ENCODE measurements at regions not wholly inside any gene's neighbourhood (a gene's known extent, or its start where the extent isn't known, plus 50 kb on each side); places are given as distances from the start of the nearest gene placed in this dataset.

DNA sequence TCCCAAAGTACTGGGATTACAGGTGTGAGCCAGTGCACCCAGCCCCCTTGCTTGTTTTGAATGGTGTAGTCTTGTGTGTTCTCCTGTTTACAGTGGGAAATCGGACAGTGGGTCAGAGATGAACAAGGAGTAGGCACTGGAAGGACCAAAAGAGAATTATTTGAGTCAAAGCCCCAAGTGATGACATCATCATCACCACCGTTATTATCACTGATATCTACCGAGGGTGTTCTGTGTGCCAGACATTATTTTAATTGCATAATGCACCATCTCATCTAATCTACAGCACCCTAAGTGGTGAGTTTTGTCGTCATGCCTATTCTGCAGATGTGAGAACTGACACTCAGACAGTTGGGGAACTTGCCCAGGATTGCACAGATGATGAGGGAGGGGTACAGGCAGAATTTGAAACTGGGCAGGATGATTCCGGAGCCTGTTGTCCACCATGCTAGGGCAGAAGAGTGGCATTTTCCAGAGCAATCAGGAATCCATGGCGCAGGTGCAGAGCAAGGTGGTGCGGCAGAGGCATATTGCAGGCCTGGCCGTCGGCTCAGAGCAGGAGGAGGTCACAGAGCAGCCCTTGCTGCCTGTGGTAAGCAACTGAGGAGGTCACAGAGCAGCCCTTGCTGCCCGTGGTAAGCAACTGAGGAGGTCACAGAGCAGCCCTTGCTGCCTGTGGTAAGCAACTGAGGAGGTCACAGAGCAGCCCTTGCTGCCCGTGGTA lies 137.0 kb upstream of the HDAC4 start:
- no peak for DNase-seq

DNA sequence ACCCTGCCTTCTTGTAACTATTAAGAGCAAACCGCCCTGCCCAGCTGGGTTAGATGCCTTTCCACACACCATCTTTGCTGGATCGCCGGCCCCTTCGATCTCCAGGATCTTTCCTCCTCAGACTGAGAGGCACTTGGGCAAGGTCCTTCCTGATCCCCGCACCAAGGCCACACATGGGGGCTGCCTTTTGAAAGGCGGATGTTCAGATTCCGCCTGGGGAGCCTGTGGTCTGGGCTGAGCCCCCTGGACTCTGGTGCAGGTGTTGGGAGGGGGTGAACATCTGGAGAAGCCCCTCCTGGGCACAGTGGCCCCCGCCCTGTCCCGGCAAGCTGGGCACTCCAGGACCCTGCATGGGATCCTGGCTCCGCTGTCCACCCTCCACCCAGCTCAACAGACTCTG lies 135.4 kb upstream of the HDAC4 start:
- no peak for DNase-seq

DNA sequence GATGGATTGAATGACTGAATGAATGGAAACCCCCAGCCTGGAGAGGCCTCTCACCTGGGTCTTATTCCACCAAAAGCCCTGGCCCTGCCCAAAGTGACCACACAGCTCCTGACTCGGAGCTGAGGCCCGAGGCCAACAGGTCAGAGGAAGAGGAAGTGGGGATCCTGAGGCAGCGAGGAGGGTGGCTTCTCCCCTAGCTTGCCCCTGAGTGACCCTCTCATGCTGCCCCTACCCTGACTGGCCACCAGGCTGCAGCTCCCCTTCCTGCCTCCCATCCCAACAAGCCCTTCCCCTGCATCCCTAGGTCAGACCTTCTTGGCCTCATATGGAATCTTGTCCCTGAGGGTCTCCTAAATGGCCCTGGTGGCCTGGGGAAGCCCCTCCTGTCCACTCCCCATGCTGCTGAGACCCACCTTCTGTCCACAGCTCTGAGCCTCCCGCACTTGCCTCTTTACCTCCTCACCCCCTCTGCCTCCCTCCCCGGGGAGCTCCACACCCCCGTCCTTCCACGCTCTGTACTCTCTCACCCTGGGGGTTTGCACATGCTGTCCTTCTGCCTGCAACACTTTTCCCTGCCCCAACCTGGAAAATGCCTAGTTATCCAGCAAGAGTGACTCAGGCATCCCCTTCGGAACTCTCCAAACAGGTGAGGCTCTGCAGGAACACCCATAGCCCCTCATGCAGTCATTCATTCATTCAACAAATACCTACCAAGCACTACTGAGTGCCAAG lies 134.8 kb upstream of the HDAC4 start:
- DNase-seq: no peak

DNA sequence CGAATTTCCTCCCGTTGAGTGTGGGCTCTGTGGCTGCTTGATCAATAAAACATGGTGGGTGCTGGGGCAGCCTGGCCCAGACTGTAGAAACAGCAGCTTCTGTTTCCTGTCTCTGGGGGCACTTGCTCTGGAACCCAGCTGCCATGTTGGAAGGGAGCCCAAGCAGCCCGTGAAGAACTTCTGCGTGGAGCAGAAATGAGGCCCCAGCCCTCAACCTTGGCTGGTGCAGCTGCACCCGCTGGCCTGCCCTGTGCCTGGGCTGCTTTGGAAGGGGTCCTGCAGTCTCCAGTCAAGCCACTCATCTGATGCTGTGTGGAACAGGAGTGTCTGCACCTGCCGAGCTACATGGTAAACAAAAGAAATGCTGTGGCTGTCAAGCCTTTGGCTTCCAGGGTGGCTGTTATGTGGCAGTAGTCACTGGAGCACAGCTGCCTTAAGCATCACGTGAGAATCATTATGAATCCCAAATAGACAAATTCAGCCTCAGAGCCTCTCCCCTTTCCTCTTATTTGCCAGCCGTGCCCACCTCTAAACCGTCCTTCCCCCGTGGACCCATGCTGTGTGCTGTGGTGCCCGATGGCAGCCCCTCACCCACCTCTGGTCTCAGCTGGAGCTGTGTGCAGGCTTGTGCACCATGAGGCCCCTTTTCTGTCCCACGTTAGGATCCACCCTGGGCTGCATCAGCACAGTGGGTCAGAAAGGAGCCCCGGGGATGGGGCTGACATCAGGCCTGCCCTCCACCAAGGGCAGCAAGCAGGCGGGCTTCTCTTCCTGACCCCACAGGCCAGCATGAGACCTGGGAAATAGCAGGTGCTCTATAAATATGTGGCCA lies 134.0 kb upstream of the HDAC4 start:
- no peak for DNase-seq

DNA sequence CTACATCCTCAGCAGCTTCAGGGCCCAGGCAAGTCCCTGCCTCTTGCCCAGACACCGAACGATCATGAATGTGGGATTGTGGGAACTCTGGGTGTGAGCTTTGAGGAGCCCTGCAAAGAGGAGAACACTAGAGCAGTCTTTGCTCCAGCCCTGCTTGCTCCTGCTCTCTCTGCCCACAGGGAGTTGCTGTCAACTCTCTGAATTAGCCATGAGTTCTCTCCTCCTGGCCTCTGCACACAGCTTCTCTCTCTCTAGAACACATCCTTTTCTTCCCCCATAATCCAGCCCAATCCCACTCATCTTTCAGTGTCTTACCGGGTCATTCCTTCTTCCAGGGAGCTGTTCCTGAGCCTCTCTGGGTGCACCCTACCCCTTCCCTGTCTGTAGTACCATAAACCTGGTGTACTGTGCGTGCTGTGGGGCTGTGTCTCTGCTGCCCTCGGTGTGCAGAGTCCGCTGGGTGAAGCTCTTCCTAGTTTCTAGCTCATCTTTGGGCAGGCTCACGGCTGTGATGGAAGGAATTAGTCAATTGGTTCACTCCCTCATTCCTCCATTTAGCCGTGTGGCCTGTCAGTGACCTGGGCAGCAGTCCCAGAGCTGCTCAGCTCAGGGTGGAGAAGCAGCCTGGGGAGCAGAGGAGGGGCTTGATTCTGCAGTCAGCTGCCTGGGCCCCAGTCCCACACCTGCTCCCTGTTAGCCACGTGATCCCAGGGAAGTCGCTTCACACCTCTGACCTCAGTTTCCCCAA lies 132.9 kb upstream of the HDAC4 start:
- DNase-seq: no peak

DNA sequence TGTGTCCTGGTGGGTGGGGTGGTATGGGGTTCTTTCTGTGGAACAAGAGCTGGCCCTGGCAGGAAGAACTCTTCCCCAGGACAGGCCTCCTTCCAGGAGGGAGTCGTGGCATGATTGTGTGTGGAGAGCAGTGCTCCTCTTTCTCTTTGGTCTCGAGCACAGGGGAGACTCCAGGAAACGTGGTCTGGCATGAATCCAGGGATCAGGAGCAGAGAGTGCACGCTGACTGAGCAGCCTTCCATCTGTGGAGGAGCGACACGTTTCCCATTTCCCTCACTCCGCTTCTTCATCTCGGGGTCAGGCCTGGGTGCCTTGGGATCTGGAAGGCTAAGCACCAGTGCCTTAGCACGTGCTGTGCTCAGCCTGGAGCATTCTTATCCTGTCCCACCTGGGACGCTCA lies 132.0 kb upstream of the HDAC4 start:
- no peak for DNase-seq

DNA sequence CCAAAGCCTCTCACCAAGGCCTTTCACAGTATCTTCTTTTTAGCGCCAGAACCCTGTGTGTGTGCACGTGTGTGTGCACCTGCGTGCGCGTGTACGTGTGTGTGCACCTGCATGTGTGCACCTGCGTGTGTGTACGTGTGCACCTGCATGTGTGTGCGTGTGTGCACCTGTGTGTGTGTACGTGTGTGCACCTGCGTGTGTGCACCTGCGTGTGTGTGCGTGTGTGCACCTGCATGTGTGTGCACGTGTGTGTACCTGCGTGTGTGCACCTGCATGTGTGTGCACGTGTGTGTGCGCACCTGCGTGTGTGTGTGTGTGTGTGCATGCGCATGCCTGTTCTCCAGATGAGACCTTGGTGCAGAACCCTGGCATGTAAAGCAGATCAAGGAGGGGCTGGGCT lies 131.4 kb upstream of the HDAC4 start:
- no peak for DNase-seq

DNA sequence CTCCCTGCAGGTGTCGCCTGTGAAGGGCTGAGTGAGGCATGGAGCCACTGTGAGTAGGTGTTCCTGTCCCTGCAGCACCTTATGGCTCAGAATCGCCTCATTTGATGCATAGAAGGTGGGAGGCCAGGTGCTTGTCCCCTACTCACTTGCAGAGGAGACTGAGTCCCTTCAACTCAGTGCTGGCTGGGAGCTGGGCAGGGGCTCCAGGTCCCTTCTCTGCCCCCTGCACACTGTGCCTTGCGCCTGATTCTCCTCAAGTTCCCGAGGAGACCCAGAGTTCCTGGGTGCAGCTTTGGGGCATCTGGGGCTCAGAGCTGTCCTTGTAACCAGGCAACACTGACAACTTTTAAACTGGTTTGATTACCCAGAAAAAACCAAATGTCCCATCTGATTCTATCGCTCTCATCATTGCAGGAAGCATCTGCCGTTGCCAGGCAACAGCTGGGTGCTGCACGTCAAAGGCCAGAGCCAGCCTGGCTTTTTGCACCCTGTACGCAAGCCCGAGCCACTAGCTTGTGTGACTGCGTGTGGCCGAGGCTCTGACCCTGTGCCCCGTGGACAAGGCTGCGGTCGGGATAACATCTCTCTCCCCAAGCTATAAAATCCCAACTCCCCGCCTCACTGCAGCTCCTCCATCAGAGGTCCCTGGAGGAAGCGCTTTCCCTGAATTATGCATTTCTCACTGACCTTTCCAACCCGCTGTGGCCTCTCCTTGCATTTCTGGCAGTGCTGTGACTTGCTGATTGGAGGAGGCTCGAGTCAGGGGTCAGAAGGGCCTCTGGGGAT lies 130.8 kb upstream of the HDAC4 start:
- DNase-seq: no peak

DNA sequence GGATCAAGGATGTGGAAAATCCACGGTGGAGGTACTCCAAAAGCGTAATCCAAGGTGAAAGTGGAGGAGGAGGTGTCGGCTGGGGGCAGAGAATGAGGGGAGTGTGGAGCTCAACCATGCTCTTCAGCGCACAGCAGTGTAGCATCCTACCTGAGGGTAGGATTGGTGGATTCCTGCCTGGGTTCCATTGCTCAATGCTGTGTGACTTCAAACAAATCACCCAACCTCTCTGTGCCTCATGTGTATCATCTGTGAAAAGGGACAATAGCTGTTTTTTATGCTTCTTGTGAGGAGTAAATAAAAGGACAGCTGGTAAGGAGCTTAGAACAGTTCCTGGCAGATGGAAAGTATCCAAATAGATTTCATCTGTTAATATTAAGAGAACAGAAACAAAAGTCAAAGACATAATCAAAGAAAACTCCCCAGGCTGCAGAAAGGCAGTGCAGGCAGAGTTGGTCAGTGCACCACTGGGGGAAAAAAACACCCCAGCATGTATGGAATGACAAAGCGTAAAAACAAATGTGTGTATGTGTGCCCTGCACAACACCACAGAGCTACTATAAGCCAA lies 130.0 kb upstream of the HDAC4 start:
- DNase-seq: no peak

DNA sequence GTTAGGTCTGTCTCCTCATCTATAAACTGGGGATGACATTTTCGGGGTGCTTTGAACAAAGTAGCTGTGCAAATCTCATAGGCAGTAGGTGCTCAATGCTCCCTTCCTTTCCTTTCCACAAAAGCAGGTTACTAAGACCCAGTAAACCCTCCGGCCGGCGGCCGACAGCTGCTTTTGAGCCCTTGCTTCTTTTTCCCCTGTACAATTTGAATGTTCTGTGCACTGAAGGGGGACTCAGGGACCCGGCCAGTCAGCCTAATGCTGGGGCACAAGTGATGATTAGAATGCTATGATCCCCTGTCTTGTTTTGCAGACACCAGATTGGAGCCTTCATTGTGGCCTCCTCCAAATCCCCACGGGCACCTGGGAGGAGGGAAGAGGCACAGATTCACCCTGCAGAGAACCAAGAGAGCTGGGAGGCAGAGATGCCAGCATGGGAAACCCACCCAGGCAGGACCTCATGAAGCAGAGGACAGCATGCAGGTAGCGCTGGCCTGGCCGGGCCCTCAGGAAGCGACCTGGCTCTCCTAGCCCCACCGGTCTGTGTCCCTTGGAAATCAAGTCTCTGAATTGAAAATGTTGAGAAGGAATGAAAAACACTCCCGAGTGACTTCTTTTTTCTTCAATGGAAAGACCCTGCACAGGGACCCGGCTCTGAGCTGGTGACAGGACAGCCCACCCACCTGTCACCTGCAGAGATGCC lies 128.6 kb upstream of the HDAC4 start:
- no peak for DNase-seq

DNA sequence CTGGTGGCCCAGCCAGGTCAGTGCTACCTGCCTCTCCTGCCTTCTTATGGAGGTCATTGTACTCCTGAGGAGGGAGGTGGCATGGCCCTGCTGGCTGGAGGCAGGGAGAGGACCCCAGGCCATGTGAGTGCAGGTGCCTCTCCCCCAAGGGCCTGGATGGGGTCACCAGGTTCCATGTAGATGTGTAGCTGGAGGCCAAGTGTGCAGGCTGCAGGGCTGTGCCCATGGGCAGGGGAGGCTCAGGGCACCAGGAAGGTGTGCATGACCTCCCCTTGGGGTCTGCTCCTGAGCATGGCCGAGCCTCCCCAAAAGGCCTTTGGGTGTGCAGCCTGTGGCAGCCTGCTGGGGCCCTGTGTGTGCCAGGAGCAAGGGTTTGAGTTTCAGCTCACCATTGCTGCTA lies 128.1 kb upstream of the HDAC4 start:
- DNase-seq: no peak

DNA sequence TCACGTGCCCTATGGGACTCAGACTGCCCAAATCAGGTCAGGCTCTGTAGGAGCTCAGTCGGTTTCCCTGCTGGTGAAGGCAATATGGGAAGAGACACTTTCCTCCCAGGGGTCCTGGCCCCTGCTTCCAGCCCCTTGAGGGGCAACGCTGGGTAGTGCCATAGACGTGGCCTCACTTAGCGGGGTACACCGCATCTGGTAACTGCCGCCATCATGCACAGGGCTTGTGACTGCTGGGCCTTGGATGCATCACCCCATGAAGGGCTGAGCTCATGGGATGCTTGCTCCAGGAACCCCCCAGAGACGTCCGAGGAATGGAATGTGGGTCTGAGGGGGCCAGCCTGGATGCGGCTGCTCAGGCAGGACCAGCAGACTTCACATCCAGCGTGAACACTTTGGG lies 127.3 kb upstream of the HDAC4 start:
- DNase-seq: no peak

DNA sequence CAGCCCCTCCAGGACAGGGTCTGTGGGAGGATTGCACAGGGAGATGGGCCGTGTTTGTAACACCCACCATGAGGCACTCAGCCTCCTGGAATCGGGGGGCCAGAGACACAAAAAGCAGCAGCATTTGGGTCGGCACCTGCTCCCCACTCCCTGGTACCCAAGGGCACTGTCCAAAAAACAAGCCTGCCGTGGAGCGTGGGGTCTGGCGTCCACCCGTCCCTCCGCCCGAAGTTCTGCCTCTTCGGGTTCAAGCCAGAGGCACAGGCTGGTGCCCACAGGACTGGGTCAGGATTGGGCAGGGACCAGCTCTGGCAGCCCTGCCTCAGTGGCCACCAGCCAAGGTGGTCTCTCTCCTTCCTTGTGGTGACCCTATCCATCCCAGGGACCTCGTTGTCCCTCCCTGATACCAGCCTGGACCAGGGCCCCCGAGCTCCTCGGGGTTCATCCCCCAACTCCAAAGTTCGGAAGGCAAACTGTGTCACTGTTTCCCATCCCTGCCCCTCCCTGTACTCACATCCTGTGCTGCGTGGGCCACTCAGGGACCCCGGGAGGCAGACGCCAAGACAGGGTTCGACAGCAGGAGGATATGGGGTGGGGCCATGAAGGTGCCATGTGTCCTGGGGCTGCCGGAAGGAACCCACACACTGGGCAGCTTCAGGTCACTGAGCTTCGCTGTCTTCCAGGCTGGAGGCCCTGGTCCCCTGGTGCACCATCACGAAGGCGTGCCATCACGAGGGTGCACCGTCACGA lies 126.0 kb upstream of the HDAC4 start:
- no peak for DNase-seq

DNA sequence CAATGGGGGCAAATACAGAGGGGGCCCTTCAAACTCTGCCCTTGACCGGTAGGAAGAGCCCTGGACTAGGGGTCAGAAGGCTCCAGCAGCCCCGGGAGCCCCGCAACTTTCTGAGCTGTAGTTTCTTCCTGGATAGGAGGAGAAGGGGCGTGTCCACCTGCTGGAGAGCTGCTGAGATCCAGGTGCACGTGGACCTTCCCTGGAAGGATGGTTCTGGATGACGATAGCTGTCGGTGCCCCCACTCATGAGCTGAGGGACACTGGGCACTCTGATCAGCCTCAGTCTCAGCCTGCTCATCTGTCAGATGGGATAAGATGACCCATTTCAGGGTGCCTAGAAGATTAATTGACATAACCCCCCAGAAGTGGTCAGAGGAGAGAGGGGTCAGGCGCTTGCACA lies 125.2 kb upstream of the HDAC4 start:
- no peak for DNase-seq

DNA sequence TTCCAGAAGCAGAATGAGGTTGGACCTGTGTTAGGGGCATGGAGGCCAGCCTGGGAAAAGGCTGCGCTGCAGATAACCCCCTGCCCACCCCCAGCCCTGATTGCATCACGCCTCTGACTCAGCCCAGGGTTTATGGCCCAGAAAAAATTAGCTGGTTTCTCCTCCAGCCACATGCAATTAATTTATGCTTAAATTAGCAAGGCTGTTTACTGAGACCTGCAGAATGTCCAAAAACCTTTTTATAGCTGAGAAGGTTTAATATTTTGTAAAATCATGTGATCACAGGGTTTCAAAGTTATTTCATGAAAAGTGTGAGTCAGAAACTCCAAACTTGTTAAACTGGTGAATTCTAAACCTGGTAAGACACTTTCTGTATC lies 123.1 kb upstream of the HDAC4 start:
- peak; percentile 23 for DNase-seq

DNA sequence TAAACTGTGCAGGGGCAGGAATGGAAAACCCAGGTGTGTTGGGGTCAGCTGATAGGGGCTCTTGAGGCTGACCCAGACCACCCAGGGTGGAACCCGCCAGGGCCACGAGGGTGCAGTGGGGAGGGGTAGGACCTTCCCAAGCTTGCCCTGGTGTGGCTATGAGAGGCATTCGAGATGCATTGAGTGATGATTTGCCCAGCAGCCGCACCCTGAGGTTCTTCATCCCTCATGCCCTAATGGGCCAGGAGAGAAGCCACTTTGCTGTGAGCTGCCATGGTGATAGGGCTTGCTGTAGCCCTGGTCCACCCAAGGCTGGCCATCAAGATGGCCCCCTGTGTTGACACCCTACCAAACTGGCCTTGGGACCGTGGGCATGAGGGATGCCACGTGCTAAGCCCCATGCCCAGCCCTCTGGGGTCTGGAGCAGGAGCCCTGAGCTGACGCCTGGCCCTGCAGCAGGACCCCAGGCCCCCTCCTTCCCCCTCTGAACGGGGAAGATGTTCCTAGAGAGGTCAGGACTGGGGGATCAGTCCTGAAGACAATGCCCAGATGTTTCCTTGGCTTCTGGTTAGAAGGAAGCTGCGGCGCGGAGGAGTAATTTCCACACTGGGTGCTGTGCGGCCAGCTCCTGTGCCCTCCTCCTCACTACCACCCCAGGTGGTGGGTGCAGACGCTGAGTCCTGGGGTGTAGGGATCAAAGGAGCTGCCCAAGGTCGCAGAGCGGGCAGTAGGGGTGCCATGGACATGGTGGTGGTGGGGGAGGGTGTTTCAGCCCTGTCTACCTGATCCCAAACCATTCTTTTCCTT lies 122.5 kb upstream of the HDAC4 start:
- DNase-seq: no peak

DNA sequence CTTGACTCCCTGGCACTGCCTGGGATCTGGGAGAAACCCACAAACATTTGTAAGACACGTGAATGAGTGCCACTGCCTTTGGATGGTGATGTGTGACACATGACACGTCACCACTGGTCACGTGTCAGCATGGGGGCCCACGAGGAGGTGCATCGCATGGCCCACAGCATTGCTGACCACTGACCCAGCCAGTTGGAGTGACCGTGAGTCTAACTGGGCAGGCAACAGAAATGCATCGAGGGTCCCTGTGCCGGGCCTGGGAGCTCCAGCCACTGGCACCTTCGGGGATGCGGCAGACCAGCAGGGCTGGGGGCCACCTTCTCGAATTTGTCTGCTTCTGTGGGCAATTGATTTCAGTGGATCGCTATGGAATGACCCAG lies 121.9 kb upstream of the HDAC4 start:
- no peak for DNase-seq

DNA sequence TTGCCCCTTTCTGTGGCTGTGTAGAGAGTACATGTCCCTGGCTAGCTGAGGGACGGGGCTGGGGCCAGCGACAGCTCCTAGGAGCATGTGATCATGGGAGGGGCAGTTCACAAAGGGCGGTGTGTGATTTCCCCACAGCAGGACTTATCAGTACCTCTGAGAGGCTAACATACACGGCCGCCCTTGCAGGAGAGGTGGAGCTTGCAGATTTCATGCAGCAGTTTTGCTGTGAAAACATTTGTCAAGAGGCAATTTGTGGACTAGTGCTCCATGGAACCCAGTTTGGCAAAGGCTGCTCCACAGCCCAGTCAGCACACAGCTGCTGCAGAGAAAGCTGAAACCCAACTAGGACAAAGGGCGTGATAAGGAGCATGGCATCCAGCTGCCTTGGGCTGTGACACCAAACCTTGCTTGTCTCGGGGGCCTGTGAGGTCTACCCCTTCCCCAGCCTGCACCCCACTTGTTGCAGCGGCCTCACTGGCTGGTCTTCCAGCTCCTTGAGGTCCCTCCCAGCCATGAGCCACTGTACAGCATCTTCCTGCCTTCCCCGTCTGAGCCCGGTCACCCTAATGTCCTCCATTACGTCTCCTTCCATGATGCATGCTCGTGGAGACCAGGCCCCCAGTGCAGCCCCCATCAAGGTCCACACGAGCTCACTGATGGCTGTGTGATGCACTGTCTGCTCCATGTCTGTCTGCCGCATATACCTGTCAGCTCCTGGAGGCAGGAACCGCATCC lies 121.4 kb upstream of the HDAC4 start:
- peak; percentile 7 for DNase-seq

DNA sequence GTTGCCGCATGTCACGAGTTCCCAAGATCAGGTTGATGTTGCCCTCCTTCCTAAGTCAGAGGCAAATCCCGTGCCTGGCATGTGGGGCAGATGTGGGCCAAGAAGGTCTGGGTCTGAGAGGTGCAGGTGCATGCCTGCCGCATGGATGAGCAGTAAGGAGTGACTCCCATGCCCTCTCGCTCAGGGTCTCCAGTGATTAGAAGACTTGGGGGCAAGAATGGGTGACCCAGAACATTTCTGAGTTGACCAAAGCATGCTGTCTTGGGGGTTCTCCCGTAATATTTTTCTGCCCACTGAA lies 120.6 kb upstream of the HDAC4 start:
- DNase-seq: no peak

Measured in OCI-M1 (cell line).